Liver (tissue), 8 donors: ENCODE measurements at regions not wholly inside any gene's neighbourhood (a gene's known extent, or its start where the extent isn't known, plus 50 kb on each side); places are given as distances from the start of the nearest gene placed in this dataset.

Source experiments
- DNase-seq: peaks from one replicate; pipeline ENCODE4 v3.0.0-alpha.2; 2017; ENCODE audit warnings: low spot score
- H3K27ac ChIP-seq, 2 donors: one replicate each; pipeline ENCODE4 v1.7.0; 2013; ENCODE audit warnings: inconsistent platforms in 2 of 2, low read length in 2 of 2, control low read depth in 1 of 2, low read depth in 1 of 2, mild to moderate bottlenecking in 1 of 2
- H3K27me3 ChIP-seq, 4 donors: one replicate each; pipeline versions ENCODE4 v1.6.1 to v1.7.0; 2013; ENCODE audit warnings: low read length in 3 of 4, inconsistent platforms in 1 of 4, mild to moderate bottlenecking in 1 of 4, moderate library complexity in 1 of 4; ENCODE audit not compliant: control insufficient read depth in 4 of 4, insufficient read depth in 4 of 4
- H3K36me3 ChIP-seq, 4 donors: one replicate each; pipeline versions ENCODE4 v1.6.1 to v1.7.0; 2013; ENCODE audit warnings: low read length in 3 of 4, mild to moderate bottlenecking in 3 of 4, low read depth in 1 of 4, moderate library complexity in 1 of 4; ENCODE audit not compliant: control insufficient read depth in 4 of 4, insufficient read depth in 3 of 4
- H3K4me1 ChIP-seq, 4 donors: one replicate each; pipeline versions ENCODE4 v1.6.1 to v1.7.0; 2013; ENCODE audit warnings: low read length in 3 of 4, mild to moderate bottlenecking in 3 of 4, moderate library complexity in 1 of 4; ENCODE audit not compliant: control insufficient read depth in 4 of 4, insufficient read depth in 4 of 4
- H3K4me3 ChIP-seq, 3 donors: one replicate each; pipeline versions ENCODE4 v1.6.1 to v1.7.0; 2013; ENCODE audit warnings: low read length in 3 of 3, control low read depth in 1 of 3, low read depth in 1 of 3, mild to moderate bottlenecking in 1 of 3
- H3K9ac ChIP-seq, 2 donors: one replicate each; pipeline ENCODE4 v1.7.0; 2013; ENCODE audit warnings: low read length in 2 of 2, mild to moderate bottlenecking in 2 of 2, moderate library complexity in 2 of 2, control low read depth in 1 of 2, low read depth in 1 of 2
- H3K9me3 ChIP-seq, 4 donors: one replicate each; pipeline versions ENCODE4 v1.6.1 to v1.7.0; 2013; ENCODE audit warnings: low read length in 3 of 4; ENCODE audit not compliant: control insufficient read depth in 4 of 4
- ATF3 ChIP-seq: IDR thresholded peaks from 2 replicates; pipeline ENCODE4 v1.6.1; 2016; ENCODE audit warnings: antibody characterized with exemption
- CTCF ChIP-seq: fragments of 150-350 bp; IDR thresholded peaks from 2 replicates; pipeline ENCODE4 v1.5.1; 2017; ENCODE audit warnings: improper control_type of control experiment, low read depth, low read length; ENCODE audit not compliant: missing input control
- EGR1 ChIP-seq, 2 donors: IDR thresholded peaks; 2 replicates each; pipeline ENCODE4 v1.6.1; 2016 to 2018; ENCODE audit warnings: antibody characterized with exemption in 2 of 2, low read depth in 2 of 2
- FOXA1 ChIP-seq: IDR thresholded peaks from 2 replicates; pipeline ENCODE4 v1.6.1; 2016; ENCODE audit warnings: antibody characterized with exemption
- FOXA2 ChIP-seq: IDR thresholded peaks from 2 replicates; pipeline ENCODE4 v1.6.1; 2016; ENCODE audit warnings: antibody characterized with exemption
- GABPA ChIP-seq, 2 donors: IDR thresholded peaks in 1 of 2; conservative IDR thresholded peaks in 1 of 2; 2 replicates each; pipeline ENCODE4 v1.6.1; 2016; ENCODE audit warnings: antibody characterized with exemption in 2 of 2, mild to moderate bottlenecking in 1 of 2, moderate library complexity in 1 of 2
- HNF4A ChIP-seq, 2 donors: conservative IDR thresholded peaks; 2 replicates each; pipeline ENCODE4 v1.6.1; 2016; ENCODE audit warnings: antibody characterized with exemption in 2 of 2, mild to moderate bottlenecking in 2 of 2
- HNF4G ChIP-seq: IDR thresholded peaks from 2 replicates; pipeline ENCODE4 v1.6.1; 2016; ENCODE audit warnings: antibody characterized with exemption
- JUND ChIP-seq, 2 donors: IDR thresholded peaks; 2 replicates each; pipeline ENCODE4 v1.6.1; 2016; ENCODE audit warnings: antibody characterized with exemption in 2 of 2
- MAX ChIP-seq: IDR thresholded peaks from 2 replicates; pipeline ENCODE4 v1.6.1; 2016; ENCODE audit warnings: antibody characterized with exemption
- NR2F2 ChIP-seq: IDR thresholded peaks from 2 replicates; pipeline ENCODE4 v1.6.1; 2016; ENCODE audit warnings: antibody characterized with exemption
- RAD21 ChIP-seq, 2 donors: IDR thresholded peaks; 2 replicates each; pipeline ENCODE4 v1.6.1; 2016; ENCODE audit warnings: antibody characterized with exemption in 2 of 2, mild to moderate bottlenecking in 2 of 2
- REST ChIP-seq: IDR thresholded peaks from 2 replicates; pipeline ENCODE4 v1.6.1; 2016; ENCODE audit warnings: antibody characterized with exemption, mild to moderate bottlenecking
- RXRA ChIP-seq, 2 donors: IDR thresholded peaks; 2 replicates each; pipeline ENCODE4 v1.6.1; 2017 to 2018; ENCODE audit warnings: antibody characterized with exemption in 2 of 2, mild to moderate bottlenecking in 1 of 2
- SP1 ChIP-seq: IDR thresholded peaks from 2 replicates; pipeline ENCODE4 v1.6.1; 2018; ENCODE audit warnings: antibody characterized with exemption, mild to moderate bottlenecking
- TAF1 ChIP-seq: conservative IDR thresholded peaks from 2 replicates; pipeline ENCODE4 v1.6.1; 2016; ENCODE audit warnings: antibody characterized with exemption, mild to moderate bottlenecking
- YY1 ChIP-seq: IDR thresholded peaks from 2 replicates; pipeline ENCODE4 v1.6.1; 2016; ENCODE audit warnings: antibody characterized with exemption, mild to moderate bottlenecking
- ZBTB33 ChIP-seq: IDR thresholded peaks from 2 replicates; pipeline ENCODE4 v1.6.1; 2016; ENCODE audit warnings: antibody characterized with exemption
- WGBS: extraction: QIAGEN DNeasy Blood & Tissue Kit; methylation state at CpG from one replicate; pipeline ENCODE4 v1.1.7; 2013; 5-methylcytosine and 5-hydroxymethylcytosine counted together
- donor health status: healthy.
- donor health status: healthy.
- donor health status: healthy.
- donor health status: healthy.
- donor health status: healthy.

GRCh38 chr21:16634515-16634914 lies 878.3 kb upstream of the CXADR start (continued):
- TF ChIP-seq ZBTB33 (no peak), HNF4A (conservative IDR thresholded peaks at IDR 0.05) (no peak), TAF1 (no peak), RAD21 (IDR thresholded peaks at IDR 0.05) (no peak), NR2F2 (no peak), FOXA1 (no peak), HNF4G (no peak), ATF3 (no peak), MAX (no peak)

GRCh38 chr21:16640297-16641027 lies 872.4 kb upstream of the CXADR start:
- no peaks in the 10 kb centered on the region for H3K36me3 ChIP-seq

More at GRCh38 chr21:16640297-16641027, 872.4 kb upstream of the CXADR start:
- no peaks in the 10 kb centered on the region for H3K27me3 ChIP-seq
- peak overlapping the region; percentile 28 to 35 for H3K27ac ChIP-seq
- TF ChIP-seq HNF4A (conservative IDR thresholded peaks at IDR 0.05) (peak; percentile 96 to 97), TAF1 (peak; percentile 13), RAD21 (IDR thresholded peaks at IDR 0.05) (peak; percentile 11 to 33), RXRA (IDR thresholded peaks at IDR 0.05) (peak; percentile 39 to 55), GABPA (IDR thresholded peaks at IDR 0.05 in 1 of 2, conservative IDR thresholded peaks at IDR 0.05 in 1 of 2) (no peak), EGR1 (IDR thresholded peaks at IDR 0.05; ENCODE audit: low read depth in 2 of 2) (no peak), JUND (IDR thresholded peaks at IDR 0.05) (peak; percentile 30 to 54), MAX (peak; percentile 22), FOXA2 (peak; percentile 86), NR2F2 (no peak), YY1 (peak; percentile 66), SP1 (peak; percentile 100), HNF4G (peak; percentile 85), CTCF (no peak), ZBTB33 (no peak), FOXA1 (peak; percentile 82), REST (peak; percentile 22), ATF3 (no peak)
- peak overlapping the region in 1 of 3 donors; percentile 32 for H3K4me3 ChIP-seq
- no peaks in the 10 kb centered on the region for H3K9me3 ChIP-seq
- peak overlapping the region in 1 of 2 donors; percentile 0 for H3K9ac ChIP-seq
- 54% methylated on average over 3 of the region's 3 CpGs for WGBS
- no peak for DNase-seq
- H3K4me1 ChIP-seq: peaks cover 0 to 3% (median 0%) of the 10 kb centered on the region in 4 donors
